ENCODE measurements at regions not wholly inside any gene's neighbourhood (a gene's known extent, or its start where the extent isn't known, plus 50 kb on each side); places are given as distances from the start of the nearest gene placed in this dataset.

DNA sequence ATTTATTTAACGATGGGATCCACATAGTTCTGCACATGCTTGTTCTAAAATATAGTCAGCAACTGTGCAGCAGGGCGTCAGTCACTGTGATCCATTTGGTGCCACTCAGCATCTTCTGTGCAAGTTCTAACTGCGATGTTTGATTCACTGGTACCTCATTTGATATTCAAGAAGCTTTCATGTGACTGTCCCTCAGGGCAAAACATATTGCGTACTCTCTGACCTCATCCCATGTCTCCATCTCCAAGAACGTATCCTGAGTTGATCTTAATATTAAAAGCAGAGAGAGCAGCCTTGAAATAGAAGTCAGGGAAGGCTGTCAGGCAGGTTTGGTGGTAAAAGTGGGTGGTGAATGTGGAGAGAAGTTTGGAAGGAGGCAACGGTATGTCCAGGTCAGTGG, 116.5 kb upstream of the ATP10B start:
- Histone ChIP-seq H3K27ac (ENCODE audit: low read depth, low read length) (no peak overlapping the region), H3K9ac (ENCODE audit: low read depth in 1 of 2, low read length in 2 of 2) (no peak overlapping the region), H3K4me3 (ENCODE audit: low read depth in 1 of 2, low read length in 2 of 2) (no peak overlapping the region), H3K27me3 (ENCODE audit: control insufficient read depth in 1 of 2, insufficient read depth in 2 of 2, low read length in 2 of 2) (no peaks in the 10 kb centered on the region), H3K36me3 (ENCODE audit: control insufficient read depth in 1 of 2, insufficient read depth in 2 of 2, low read length in 2 of 2) (no peaks in the 10 kb centered on the region), H3K4me1 (ENCODE audit: control insufficient read depth in 1 of 2, insufficient read depth in 2 of 2, low read length in 2 of 2) (no peaks in the 10 kb centered on the region), H3K9me3 (ENCODE audit: control insufficient read depth in 1 of 2, low read length in 2 of 2) (no peaks in the 10 kb centered on the region)

DNA sequence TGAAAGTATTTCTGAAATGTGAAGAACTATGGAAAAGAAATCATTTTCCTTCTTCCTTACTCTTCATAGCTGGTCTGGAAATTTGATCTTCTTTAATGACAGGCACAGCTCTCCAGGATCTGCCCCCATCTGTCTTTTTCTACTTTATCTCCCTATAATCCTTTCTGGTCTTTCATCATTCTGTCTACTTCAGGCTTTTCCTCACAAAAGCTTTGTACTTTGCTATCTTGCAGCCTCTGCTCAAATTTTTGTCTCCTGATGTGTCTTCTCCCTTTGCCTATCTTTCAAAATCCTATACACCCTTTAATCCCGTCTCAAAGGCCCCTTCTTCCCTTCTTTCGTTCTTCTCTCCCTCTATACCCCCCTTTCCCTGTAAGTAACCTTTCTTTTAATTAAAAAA, 114.9 kb upstream of the ATP10B start:
- Histone ChIP-seq H3K4me1 (ENCODE audit: control insufficient read depth in 1 of 2, insufficient read depth in 2 of 2, low read length in 2 of 2) (no peaks in the 10 kb centered on the region), H3K36me3 (ENCODE audit: control insufficient read depth in 1 of 2, insufficient read depth in 2 of 2, low read length in 2 of 2) (no peaks in the 10 kb centered on the region), H3K4me3 (ENCODE audit: low read depth in 1 of 2, low read length in 2 of 2) (no peak overlapping the region), H3K27me3 (ENCODE audit: control insufficient read depth in 1 of 2, insufficient read depth in 2 of 2, low read length in 2 of 2) (no peaks in the 10 kb centered on the region), H3K9ac (ENCODE audit: low read depth in 1 of 2, low read length in 2 of 2) (no peak overlapping the region), H3K27ac (ENCODE audit: low read depth, low read length) (no peak overlapping the region), H3K9me3 (ENCODE audit: control insufficient read depth in 1 of 2, low read length in 2 of 2) (no peaks in the 10 kb centered on the region)

- Histone ChIP-seq H3K27me3 (ENCODE audit: control insufficient read depth in 1 of 2, insufficient read depth in 2 of 2, low read length in 2 of 2) (no peaks in the 10 kb centered on the region), H3K36me3 (ENCODE audit: control insufficient read depth in 1 of 2, insufficient read depth in 2 of 2, low read length in 2 of 2) (no peaks in the 10 kb centered on the region), H3K4me1 (ENCODE audit: control insufficient read depth in 1 of 2, insufficient read depth in 2 of 2, low read length in 2 of 2) (no peaks in the 10 kb centered on the region), H3K27ac (ENCODE audit: low read depth, low read length) (no peak overlapping the region), H3K4me3 (ENCODE audit: low read depth in 1 of 2, low read length in 2 of 2) (no peak overlapping the region), H3K9ac (ENCODE audit: low read depth in 1 of 2, low read length in 2 of 2) (no peak overlapping the region), H3K9me3 (ENCODE audit: control insufficient read depth in 1 of 2, low read length in 2 of 2) (no peaks in the 10 kb centered on the region)
These were observed 109.8 kb upstream of the ATP10B start for GRCh38 chr5:160961761-160962160.

- Histone ChIP-seq H3K9ac (ENCODE audit: low read depth in 1 of 2, low read length in 2 of 2) (no peak overlapping the region), H3K36me3 (ENCODE audit: control insufficient read depth in 1 of 2, insufficient read depth in 2 of 2, low read length in 2 of 2) (no peaks in the 10 kb centered on the region), H3K27me3 (ENCODE audit: control insufficient read depth in 1 of 2, insufficient read depth in 2 of 2, low read length in 2 of 2) (no peaks in the 10 kb centered on the region), H3K9me3 (ENCODE audit: control insufficient read depth in 1 of 2, low read length in 2 of 2) (no peaks in the 10 kb centered on the region), H3K27ac (ENCODE audit: low read depth, low read length) (no peak overlapping the region), H3K4me3 (ENCODE audit: low read depth in 1 of 2, low read length in 2 of 2) (no peak overlapping the region), H3K4me1 (ENCODE audit: control insufficient read depth in 1 of 2, insufficient read depth in 2 of 2, low read length in 2 of 2) (no peaks in the 10 kb centered on the region)
These were observed 109.0 kb upstream of the ATP10B start for GRCh38 chr5:160961038-160961437.

- no peaks in the 10 kb centered on the region for H3K36me3 ChIP-seq (ENCODE audit: control insufficient read depth in 1 of 2, insufficient read depth in 2 of 2, low read length in 2 of 2)
- H3K4me1 ChIP-seq (ENCODE audit: control insufficient read depth in 1 of 2, insufficient read depth in 2 of 2, low read length in 2 of 2): no peaks in the 10 kb centered on the region
- no peak overlapping the region for H3K9ac ChIP-seq (ENCODE audit: low read depth in 1 of 2, low read length in 2 of 2)
- H3K27me3 ChIP-seq (ENCODE audit: control insufficient read depth in 1 of 2, insufficient read depth in 2 of 2, low read length in 2 of 2): no peaks in the 10 kb centered on the region
- H3K4me3 ChIP-seq (ENCODE audit: low read depth in 1 of 2, low read length in 2 of 2): no peak overlapping the region
- no peaks in the 10 kb centered on the region for H3K9me3 ChIP-seq (ENCODE audit: control insufficient read depth in 1 of 2, low read length in 2 of 2)
- H3K27ac ChIP-seq (ENCODE audit: low read depth, low read length): no peak overlapping the region
These were observed 108.6 kb upstream of the ATP10B start for GRCh38 chr5:160960592-160960991.

GRCh38 chr5:160959804-160960203, 107.8 kb upstream of the ATP10B start:
- Histone ChIP-seq H3K9me3 (ENCODE audit: control insufficient read depth in 1 of 2, low read length in 2 of 2) (no peaks in the 10 kb centered on the region), H3K9ac (ENCODE audit: low read depth in 1 of 2, low read length in 2 of 2) (no peak overlapping the region), H3K27me3 (ENCODE audit: control insufficient read depth in 1 of 2, insufficient read depth in 2 of 2, low read length in 2 of 2) (no peaks in the 10 kb centered on the region), H3K36me3 (ENCODE audit: control insufficient read depth in 1 of 2, insufficient read depth in 2 of 2, low read length in 2 of 2) (no peaks in the 10 kb centered on the region), H3K27ac (ENCODE audit: low read depth, low read length) (no peak overlapping the region), H3K4me3 (ENCODE audit: low read depth in 1 of 2, low read length in 2 of 2) (no peak overlapping the region), H3K4me1 (ENCODE audit: control insufficient read depth in 1 of 2, insufficient read depth in 2 of 2, low read length in 2 of 2) (no peaks in the 10 kb centered on the region)

GRCh38 chr5:160957312-160957861, 105.4 kb upstream of the ATP10B start:
- H3K27ac ChIP-seq (ENCODE audit: low read depth, low read length): no peak overlapping the region
- no peaks in the 10 kb centered on the region for H3K4me1 ChIP-seq (ENCODE audit: control insufficient read depth in 1 of 2, insufficient read depth in 2 of 2, low read length in 2 of 2)
- no peaks in the 10 kb centered on the region for H3K36me3 ChIP-seq (ENCODE audit: control insufficient read depth in 1 of 2, insufficient read depth in 2 of 2, low read length in 2 of 2)
- no peak overlapping the region for H3K4me3 ChIP-seq (ENCODE audit: low read depth in 1 of 2, low read length in 2 of 2)
- no peak overlapping the region for H3K9ac ChIP-seq (ENCODE audit: low read depth in 1 of 2, low read length in 2 of 2)
- no peaks in the 10 kb centered on the region for H3K27me3 ChIP-seq (ENCODE audit: control insufficient read depth in 1 of 2, insufficient read depth in 2 of 2, low read length in 2 of 2)
- H3K9me3 ChIP-seq (ENCODE audit: control insufficient read depth in 1 of 2, low read length in 2 of 2): no peaks in the 10 kb centered on the region

GRCh38 chr5:160956051-160956450, 104.0 kb upstream of the ATP10B start:
- Histone ChIP-seq H3K27me3 (ENCODE audit: control insufficient read depth in 1 of 2, insufficient read depth in 2 of 2, low read length in 2 of 2) (no peaks in the 10 kb centered on the region), H3K4me1 (ENCODE audit: control insufficient read depth in 1 of 2, insufficient read depth in 2 of 2, low read length in 2 of 2) (no peaks in the 10 kb centered on the region), H3K27ac (ENCODE audit: low read depth, low read length) (no peak overlapping the region), H3K9ac (ENCODE audit: low read depth in 1 of 2, low read length in 2 of 2) (no peak overlapping the region), H3K4me3 (ENCODE audit: low read depth in 1 of 2, low read length in 2 of 2) (no peak overlapping the region), H3K9me3 (ENCODE audit: control insufficient read depth in 1 of 2, low read length in 2 of 2) (no peaks in the 10 kb centered on the region), H3K36me3 (ENCODE audit: control insufficient read depth in 1 of 2, insufficient read depth in 2 of 2, low read length in 2 of 2) (no peaks in the 10 kb centered on the region)

DNA sequence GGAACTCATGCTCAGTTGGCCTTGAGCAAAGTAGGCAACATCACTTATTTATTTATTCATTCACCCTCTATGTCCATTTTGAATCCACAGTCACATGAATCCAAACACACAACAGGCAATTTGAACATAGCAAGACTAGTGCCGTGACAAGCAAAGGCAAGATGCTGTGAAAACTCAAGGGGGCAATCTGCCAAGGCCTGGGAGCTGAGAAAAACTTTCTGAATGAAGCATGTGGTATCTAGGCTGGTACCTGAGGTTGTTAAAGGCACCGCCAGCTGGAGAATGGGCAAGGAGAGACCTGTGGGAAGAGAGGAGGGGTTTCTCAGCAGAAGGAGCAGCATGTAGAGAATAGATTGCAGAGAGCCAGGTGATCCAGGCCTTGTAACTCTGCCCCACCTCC, 98.3 kb upstream of the ATP10B start:
- no peak overlapping the region for H3K4me3 ChIP-seq (ENCODE audit: low read depth in 1 of 2, low read length in 2 of 2)
- H3K27me3 ChIP-seq (ENCODE audit: control insufficient read depth in 1 of 2, insufficient read depth in 2 of 2, low read length in 2 of 2): no peaks in the 10 kb centered on the region
- no peaks in the 10 kb centered on the region for H3K9me3 ChIP-seq (ENCODE audit: control insufficient read depth in 1 of 2, low read length in 2 of 2)
- no peak overlapping the region for H3K27ac ChIP-seq (ENCODE audit: low read depth, low read length)
- H3K4me1 ChIP-seq (ENCODE audit: control insufficient read depth in 1 of 2, insufficient read depth in 2 of 2, low read length in 2 of 2): no peaks in the 10 kb centered on the region
- no peak overlapping the region for H3K9ac ChIP-seq (ENCODE audit: low read depth in 1 of 2, low read length in 2 of 2)
- no peaks in the 10 kb centered on the region for H3K36me3 ChIP-seq (ENCODE audit: control insufficient read depth in 1 of 2, insufficient read depth in 2 of 2, low read length in 2 of 2)

- no peaks in the 10 kb centered on the region for H3K9me3 ChIP-seq (ENCODE audit: control insufficient read depth in 1 of 2, low read length in 2 of 2)
- H3K4me3 ChIP-seq (ENCODE audit: low read depth in 1 of 2, low read length in 2 of 2): no peak overlapping the region
- H3K36me3 ChIP-seq (ENCODE audit: control insufficient read depth in 1 of 2, insufficient read depth in 2 of 2, low read length in 2 of 2): no peaks in the 10 kb centered on the region
- peaks cover 9% of the 10 kb centered on the region in 2 donors for H3K4me1 ChIP-seq (ENCODE audit: control insufficient read depth in 1 of 2, insufficient read depth in 2 of 2, low read length in 2 of 2)
- no peak overlapping the region for H3K9ac ChIP-seq (ENCODE audit: low read depth in 1 of 2, low read length in 2 of 2)
- H3K27ac ChIP-seq (ENCODE audit: low read depth, low read length): no peak overlapping the region
- H3K27me3 ChIP-seq (ENCODE audit: control insufficient read depth in 1 of 2, insufficient read depth in 2 of 2, low read length in 2 of 2): no peaks in the 10 kb centered on the region
These were observed 88.7 kb upstream of the ATP10B start for GRCh38 chr5:160940725-160941124.

DNA sequence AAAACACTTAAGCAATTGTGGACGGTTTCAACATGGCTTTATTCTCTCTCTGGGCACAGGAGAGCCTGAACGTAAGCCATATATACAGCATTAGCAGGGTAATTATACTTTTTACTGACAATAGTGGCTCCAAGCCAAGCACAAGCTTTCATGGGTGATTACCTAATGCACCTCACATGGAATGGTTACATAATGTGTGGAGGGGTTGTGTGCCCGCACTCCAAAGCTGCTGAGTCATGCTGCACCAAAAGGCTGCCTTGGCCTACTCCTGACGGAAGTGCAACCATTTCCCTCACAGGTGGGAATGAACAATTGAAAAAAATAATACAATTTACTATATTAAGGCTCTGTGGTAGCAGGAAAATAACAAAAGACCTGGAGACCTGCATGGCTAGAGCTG, 86.5 kb upstream of the ATP10B start:
- no peaks in the 10 kb centered on the region for H3K9me3 ChIP-seq (ENCODE audit: control insufficient read depth in 1 of 2, low read length in 2 of 2)
- H3K27me3 ChIP-seq (ENCODE audit: control insufficient read depth in 1 of 2, insufficient read depth in 2 of 2, low read length in 2 of 2): no peaks in the 10 kb centered on the region
- no peak overlapping the region for H3K9ac ChIP-seq (ENCODE audit: low read depth in 1 of 2, low read length in 2 of 2)
- peaks cover 9% of the 10 kb centered on the region in 2 donors for H3K4me1 ChIP-seq (ENCODE audit: control insufficient read depth in 1 of 2, insufficient read depth in 2 of 2, low read length in 2 of 2)
- H3K27ac ChIP-seq (ENCODE audit: low read depth, low read length): no peak overlapping the region
- H3K36me3 ChIP-seq (ENCODE audit: control insufficient read depth in 1 of 2, insufficient read depth in 2 of 2, low read length in 2 of 2): no peaks in the 10 kb centered on the region
- no peak overlapping the region for H3K4me3 ChIP-seq (ENCODE audit: low read depth in 1 of 2, low read length in 2 of 2)
